Retinal pigment epithelial cell (primary cell): ENCODE measurements at regions not wholly inside any gene's neighbourhood (a gene's known extent, or its start where the extent isn't known, plus 50 kb on each side); places are given as distances from the start of the nearest gene placed in this dataset.
A peak's percentile ranks its signal among the peaks of the same experiment; 100 is the strongest.
"Not testable (repeated sequence)": the region's sequence is repeated elsewhere in the genome, so short reads cannot be mapped to it uniquely, and the experiment has no call there.

Experiments used
- DNase-seq: peaks from one replicate; pipeline ENCODE4 v3.0.0-alpha.2; 2010; ENCODE audit warnings: low read depth
- H3K4me3 ChIP-seq: 2 replicates; pipeline ENCODE4 v1.5.1; 2011; ENCODE audit warnings: mild to moderate bottlenecking, low read length, control low read depth, moderate library complexity
- TF ChIP-seq, protein P1 (sequence below): conservative IDR thresholded peaks from 2 replicates; pipeline ENCODE4 v1.5.1; 2011; ENCODE audit warnings: low read depth, low read length, control low read depth, inconsistent platforms

DNA sequence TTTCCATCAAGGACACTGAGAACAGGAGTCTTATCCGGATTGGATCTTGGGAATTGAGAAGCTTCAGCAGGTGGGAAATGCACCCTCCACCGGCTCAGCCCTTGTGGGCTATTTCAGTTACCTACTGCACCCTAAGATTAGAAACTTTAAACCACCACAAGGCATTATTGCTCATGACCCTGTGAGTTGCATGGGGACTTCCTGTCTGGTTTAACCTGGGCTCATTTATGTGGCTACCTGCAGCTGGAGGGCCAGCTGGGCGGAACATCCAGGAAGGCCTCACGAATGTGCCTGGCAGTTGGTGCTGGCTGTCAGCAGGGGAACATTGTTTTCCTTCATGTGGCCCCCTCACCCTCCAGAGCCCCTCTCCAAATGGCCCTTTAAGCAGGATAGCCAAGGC, 164.1 kb downstream of the DEFB131A start:
- H3K4me3 ChIP-seq = no peak overlapping the region
- TF ChIP-seq, protein P1, sequence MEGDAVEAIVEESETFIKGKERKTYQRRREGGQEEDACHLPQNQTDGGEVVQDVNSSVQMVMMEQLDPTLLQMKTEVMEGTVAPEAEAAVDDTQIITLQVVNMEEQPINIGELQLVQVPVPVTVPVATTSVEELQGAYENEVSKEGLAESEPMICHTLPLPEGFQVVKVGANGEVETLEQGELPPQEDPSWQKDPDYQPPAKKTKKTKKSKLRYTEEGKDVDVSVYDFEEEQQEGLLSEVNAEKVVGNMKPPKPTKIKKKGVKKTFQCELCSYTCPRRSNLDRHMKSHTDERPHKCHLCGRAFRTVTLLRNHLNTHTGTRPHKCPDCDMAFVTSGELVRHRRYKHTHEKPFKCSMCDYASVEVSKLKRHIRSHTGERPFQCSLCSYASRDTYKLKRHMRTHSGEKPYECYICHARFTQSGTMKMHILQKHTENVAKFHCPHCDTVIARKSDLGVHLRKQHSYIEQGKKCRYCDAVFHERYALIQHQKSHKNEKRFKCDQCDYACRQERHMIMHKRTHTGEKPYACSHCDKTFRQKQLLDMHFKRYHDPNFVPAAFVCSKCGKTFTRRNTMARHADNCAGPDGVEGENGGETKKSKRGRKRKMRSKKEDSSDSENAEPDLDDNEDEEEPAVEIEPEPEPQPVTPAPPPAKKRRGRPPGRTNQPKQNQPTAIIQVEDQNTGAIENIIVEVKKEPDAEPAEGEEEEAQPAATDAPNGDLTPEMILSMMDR = no peak
- no peak for DNase-seq

DNA sequence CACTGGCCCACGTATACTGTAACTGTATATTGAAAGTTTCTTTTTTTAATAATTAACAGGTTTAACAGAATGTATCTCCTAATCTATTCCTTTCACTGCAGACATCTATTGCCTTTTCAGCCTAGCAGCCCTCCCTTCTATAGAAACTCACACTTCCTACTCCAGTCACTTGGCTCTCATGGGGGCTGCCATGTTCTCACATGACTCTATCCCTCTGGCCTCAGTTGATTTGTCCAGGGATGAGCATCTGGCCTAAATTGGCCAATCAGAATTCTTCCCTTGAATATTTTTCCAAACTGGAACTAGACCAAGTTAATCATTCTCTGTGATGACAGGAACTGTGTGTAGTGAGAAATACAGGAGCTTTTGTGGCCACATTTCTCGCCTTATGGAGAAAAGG, 166.1 kb downstream of the DEFB131A start:
- not testable (repeated sequence) for H3K4me3 ChIP-seq, DNase-seq

DNA sequence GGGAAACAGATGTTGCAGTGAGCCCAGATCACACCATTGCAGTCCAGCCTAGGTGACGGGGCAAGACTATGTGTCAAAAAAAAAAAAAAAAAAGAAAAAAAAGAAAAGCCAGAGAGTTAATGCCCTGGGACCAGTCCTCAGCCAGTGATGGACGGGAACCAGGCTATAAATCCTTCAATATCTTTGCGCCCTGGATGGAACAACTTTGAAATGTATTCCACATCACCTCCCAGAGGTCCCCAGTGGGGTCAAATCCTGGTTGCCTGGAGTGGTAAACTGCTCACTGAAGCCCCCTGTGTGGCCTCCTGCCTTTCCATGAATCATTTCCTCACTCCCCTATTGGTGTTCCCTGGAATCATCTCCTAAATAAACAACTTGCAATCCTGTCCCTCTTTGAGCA, 166.9 kb downstream of the DEFB131A start:
- DNase-seq = no peak
- H3K4me3 ChIP-seq = no peak overlapping the region
- TF ChIP-seq, protein P1 = no peak

DNA sequence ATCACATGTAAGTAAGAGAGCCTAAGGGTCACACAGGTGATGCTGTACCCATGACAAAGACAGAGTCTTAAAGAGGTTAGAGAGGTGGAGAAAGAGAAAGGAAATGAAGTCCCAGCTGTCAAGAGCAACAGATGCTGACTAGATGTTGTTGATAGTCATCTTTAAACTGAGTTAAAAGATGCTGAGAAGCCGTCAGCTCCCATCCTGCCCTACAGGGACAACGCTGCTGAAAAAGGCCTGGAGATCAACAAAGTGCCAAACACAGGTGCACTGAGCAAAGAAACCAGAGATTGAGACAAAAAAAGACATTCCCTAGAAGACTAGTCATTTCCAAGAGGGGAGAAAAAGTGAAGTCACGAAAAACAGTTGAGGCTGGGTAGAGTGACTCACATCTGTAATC, 145.0 kb upstream of the DRD5 start:
- not testable (repeated sequence) for DNase-seq, H3K4me3 ChIP-seq

DNA sequence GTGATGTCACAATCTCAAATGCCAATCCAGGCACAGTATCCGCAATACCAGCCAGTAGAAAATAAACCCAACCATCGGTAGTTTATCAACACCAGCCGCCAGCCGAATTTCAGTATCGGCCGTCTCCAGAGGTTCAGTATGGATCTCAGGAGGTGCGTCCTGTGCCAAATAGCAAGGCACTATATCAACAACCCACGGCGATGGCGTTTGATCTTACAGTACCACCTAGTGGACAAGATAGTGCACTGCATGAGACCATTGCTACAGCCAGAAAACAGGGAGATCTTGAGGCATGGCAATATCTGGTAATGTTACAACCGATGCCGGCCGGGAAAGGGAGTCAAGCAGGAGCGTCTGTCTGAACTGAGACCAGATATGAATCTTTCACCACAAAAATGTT, 121.8 kb upstream of the DRD5 start:
- not testable (repeated sequence) for H3K4me3 ChIP-seq, DNase-seq
- TF ChIP-seq, protein P1 = peak; percentile 38

DNA sequence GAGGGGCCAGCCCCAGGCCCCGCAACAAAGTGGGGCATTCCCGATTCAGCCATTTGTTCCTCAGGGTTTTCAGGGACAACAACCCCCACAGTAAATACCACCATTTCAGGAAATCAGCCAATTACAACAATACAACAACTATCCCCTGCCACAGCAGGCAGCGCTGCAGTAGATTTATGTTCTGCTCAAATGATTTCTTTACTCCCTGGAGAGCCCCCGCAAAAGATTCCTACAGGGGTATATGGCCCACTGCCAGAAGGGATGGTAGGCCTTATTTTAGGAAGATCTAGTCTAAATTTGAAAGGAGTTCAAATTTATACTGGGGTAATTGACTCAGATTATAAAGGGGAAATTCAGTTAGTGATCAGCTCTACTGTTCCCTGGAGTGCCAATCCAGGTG, 120.5 kb upstream of the DRD5 start:
- not testable (repeated sequence) for H3K4me3 ChIP-seq, DNase-seq

DNA sequence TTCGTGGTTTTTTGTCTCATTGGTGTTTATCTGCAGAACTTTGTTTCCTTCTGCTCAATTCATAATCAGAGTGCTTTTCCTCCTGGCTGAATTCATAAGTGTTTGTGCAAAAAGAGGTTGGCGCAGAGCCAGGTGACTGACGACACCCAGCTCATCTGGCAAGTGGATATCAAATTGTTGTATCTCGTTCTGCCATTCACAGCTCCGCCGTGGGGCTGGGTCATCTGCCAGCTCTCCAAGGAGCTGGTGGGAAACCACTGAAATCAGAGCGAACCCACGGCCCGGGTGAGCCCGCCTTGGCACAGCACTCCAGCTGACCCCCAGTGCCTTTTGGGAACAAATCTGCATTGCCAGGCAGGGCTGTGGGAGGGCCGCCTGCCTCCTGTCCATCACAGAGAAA, 110.7 kb upstream of the DRD5 start:
- DNase-seq, H3K4me3 ChIP-seq: not testable (repeated sequence)

DNA sequence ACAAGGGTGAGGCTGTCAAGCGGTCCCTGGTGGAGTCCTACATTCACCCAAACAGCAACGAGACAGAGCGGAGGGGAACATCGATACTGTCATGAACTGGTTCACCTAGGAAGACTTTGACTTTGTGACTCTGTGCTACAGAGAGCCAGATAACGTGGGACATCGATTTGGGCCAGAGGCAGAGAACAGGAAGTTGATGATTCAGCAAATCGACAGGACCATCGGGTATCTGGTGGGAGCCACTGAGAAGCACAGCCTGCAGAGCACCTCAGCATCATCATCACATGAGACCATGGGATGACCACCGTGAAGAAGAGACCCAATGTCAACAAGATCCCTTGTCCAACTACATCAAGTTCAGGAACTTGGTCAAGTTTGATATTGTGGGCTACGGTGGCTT, 104.1 kb upstream of the DRD5 start:
- not testable (repeated sequence) for H3K4me3 ChIP-seq

DNA sequence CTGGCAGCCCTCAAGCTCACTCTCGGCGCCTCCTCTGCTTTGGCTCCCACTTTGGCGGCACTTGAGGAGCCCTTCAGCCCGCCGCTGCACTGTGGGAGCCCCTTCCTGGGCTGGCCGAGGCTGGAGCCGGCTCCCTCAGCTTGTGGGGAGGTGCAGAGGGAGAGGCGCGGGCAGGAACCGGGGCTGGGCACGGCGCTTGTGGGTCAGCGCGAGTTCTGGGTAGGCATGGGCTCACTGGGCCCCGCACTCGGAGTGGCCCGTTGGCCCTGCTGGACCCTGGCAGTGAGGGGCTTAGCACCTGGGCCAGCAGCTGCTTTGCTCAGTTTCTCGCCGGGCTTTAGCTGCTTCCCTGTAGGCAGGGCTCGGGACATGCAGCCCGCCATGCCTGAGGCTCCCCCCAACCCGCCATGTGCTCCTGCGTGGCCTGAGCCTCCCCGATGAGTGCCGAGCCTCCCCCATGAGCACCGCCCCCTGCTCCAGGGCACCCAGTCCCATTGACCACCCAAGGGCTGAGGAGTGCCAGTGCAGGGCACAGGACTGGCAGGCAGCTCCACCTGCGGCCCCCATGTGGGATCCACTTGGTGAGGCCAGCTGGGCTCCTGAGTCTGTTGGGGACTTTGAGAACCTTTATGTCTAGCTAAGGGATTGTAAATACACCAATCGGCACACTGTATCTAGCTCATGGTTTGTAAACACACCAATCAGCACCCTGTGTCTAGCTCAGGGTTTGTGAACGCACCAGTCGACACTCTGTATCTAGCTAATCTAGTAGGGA, 101.5 kb upstream of the DRD5 start:
- H3K4me3 ChIP-seq = no peak overlapping the region
- no peak for DNase-seq
- TF ChIP-seq, protein P1 = no peak

More for the DNA sequence above, 104.1 kb upstream of the DRD5 start:
- not testable (repeated sequence) for DNase-seq

DNA sequence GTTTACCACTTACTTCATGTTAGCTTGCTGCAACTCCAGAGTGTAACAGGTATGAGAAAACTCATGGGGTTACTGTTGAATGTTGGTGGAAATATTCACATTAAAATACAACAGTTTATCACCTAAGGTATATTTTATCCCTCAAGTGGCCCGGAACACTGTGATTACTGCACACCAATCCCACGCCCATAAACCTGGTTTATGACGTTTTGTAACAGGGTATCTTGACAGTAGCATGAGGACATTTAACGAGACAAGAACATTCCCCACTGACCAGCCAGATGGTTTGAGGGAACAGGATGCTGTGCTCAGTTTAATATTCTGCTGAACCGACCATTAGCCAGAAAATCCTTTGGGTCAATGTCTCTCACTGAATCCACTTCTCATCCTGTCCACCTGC, 98.3 kb upstream of the DRD5 start:
- DNase-seq, H3K4me3 ChIP-seq: not testable (repeated sequence)

DNA sequence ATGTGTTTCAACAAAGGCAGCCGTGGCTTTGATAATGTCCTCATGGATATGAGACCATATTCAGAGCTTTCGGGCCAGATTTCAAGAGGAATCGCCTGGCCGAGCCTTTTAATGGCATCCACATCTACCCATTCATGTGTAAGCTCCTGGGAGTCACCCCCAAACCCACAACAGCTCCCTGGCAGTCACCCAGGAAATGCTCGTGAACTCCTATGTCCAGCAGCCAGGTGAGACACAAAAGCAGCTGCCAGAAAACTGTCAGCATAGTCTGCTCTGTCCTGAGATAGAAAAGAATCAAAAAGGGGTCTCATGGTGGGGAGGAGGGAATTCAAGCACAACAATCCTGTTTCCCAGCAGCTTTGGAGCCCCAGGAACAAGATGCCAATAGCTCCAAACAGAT, 96.4 kb upstream of the DRD5 start:
- H3K4me3 ChIP-seq, DNase-seq: not testable (repeated sequence)
